ENCODE measurements at regions not wholly inside any gene's neighbourhood (a gene's known extent, or its start where the extent isn't known, plus 50 kb on each side); places are given as distances from the start of the nearest gene placed in this dataset.

DNA sequence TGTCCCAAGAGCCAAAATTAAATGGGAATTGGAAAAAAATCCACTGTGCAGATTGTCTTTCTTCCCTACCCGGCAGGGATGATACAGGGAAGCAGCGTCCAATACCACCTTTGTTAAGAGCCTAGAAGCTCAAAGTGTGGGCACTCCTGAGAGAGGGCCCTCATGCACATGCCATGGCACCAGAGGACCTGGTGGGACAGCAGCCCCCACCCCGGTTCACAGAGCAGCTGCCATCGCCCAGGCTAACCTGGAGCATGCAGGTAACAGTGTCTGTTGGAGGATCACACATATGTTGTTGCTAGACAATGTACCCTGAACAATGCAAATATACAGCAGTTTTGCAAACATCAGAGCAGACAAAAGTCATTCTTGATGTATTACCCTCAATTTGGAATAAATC lies 206.5 kb downstream of the TJP1 start:
- H4K20me1 ChIP-seq (replicated peaks in 1 of 2; ENCODE audit: control insufficient read depth in 1 of 2, insufficient read depth in 2 of 2, low read length in 2 of 2) = no peaks in the 10 kb centered on the region
- no peak overlapping the region for H4K8ac ChIP-seq (ENCODE audit: extremely low read depth, insufficient read depth, low read length)
- H3K56ac ChIP-seq (replicated peaks; ENCODE audit: insufficient read length, low read depth, low read length) = no peak overlapping the region
- H3K4me1 ChIP-seq (replicated peaks in 1 of 4; ENCODE audit: control insufficient read depth in 3 of 4, insufficient read depth in 4 of 4, low read length in 3 of 4) = peaks cover 3 to 11% (median 9%) of the 10 kb centered on the region in 4 experiments; a peak in 5 of 7 replicates
- no peaks in the 10 kb centered on the region for H3K23me2 ChIP-seq (ENCODE audit: low read depth, low read length)
- H3K9me3 ChIP-seq (ENCODE audit: insufficient read depth in 2 of 2, low read depth in 1 of 2, low read length in 1 of 2) = no peaks in the 10 kb centered on the region
- no peak overlapping the region for H3K4ac ChIP-seq (replicated peaks; ENCODE audit: insufficient read length, low read depth, low read length)
- FAIRE-seq (no peak), DNase-seq (ENCODE audit: low read depth in 1 of 2, low spot score in 2 of 2) (no peak)
- ChIA-PET POLR2A (ENCODE audit: partially characterized antibody) (no interaction called here), CTCF (ENCODE audit: partially characterized antibody) (interaction anchor here (1.1 to 2.7 kb wide), 2 partner anchors 10 to 20 kb away, joined by 3 to 8 read pairs; no protein-coding TSS in a partner anchor)
- no peak overlapping the region for H3K4me3 ChIP-seq (ENCODE audit: extremely low read depth in 1 of 4, insufficient read depth in 2 of 4, low read depth in 3 of 4, low read length in 4 of 4)
- no peak overlapping the region for H3K23ac ChIP-seq (ENCODE audit: insufficient read length)
- H3K79me2 ChIP-seq (ENCODE audit: control insufficient read depth in 1 of 2, insufficient read depth in 2 of 2, low read length in 2 of 2) = no peaks in the 10 kb centered on the region
- no peaks in the 10 kb centered on the region for H3K36me3 ChIP-seq (ENCODE audit: control insufficient read depth in 2 of 4, insufficient read depth in 4 of 4, low read length in 3 of 4)
- H4K91ac ChIP-seq (replicated peaks; ENCODE audit: insufficient read length, low read length) = no peak overlapping the region
- H2BK120ac ChIP-seq (replicated peaks; ENCODE audit: low read depth, low read length) = no peak overlapping the region
- no peak overlapping the region for H3K14ac ChIP-seq (ENCODE audit: insufficient read length)
- no peak overlapping the region for H2BK5ac ChIP-seq (ENCODE audit: low read depth, low read length)
- no peak overlapping the region for H2BK15ac ChIP-seq (ENCODE audit: low read length)
- no peak overlapping the region for H3K27ac ChIP-seq (ENCODE audit: low read depth, low read length)
- WGBS, 2 experiments (ENCODE audit: extremely low coverage in 1 of 2, insufficient coverage in 1 of 2, insufficient read length in 1 of 2, insufficient replicate concordance in 2 of 2, low coverage in 1 of 2, low lambda C conversion rate in 2 of 2, missing lambda C conversion rate in 1 of 2) = 97% methylated on average over 4 of the region's 4 CpGs; no CpG with 5 or more reads in 1 of the 2 experiments
- no peak overlapping the region for H2AK5ac ChIP-seq (ENCODE audit: low read depth, low read length)
- no peak overlapping the region for H3K9ac ChIP-seq (replicated peaks in 1 of 4; ENCODE audit: extremely low read depth in 1 of 4, low read depth in 3 of 4, low read length in 3 of 4)
- no peak overlapping the region for H2AFZ ChIP-seq (ENCODE audit: low read length)
- no peaks in the 10 kb centered on the region for H3K79me1 ChIP-seq (ENCODE audit: low read depth, low read length)
- H2BK20ac ChIP-seq (ENCODE audit: low read length) = 0 out of 2 replicates have a peak overlapping the region, but pooled peaks have one; percentile 10
- H2BK12ac ChIP-seq (ENCODE audit: low read depth, low read length) = no peak overlapping the region
- no peaks in the 10 kb centered on the region; a peak in 1 of 7 replicates for H3K27me3 ChIP-seq (replicated peaks in 1 of 4; ENCODE audit: control insufficient read depth in 3 of 4, extremely low read depth in 1 of 4, insufficient read depth in 3 of 4, low read length in 3 of 4)
- no peak overlapping the region for H3K4me2 ChIP-seq (ENCODE audit: insufficient read depth in 1 of 2, low read depth in 2 of 2, low read length in 2 of 2)
- no peak overlapping the region for H4K5ac ChIP-seq (ENCODE audit: insufficient read length, low read depth, low read length)
- no peak overlapping the region for H3K18ac ChIP-seq (ENCODE audit: extremely low read depth, low read length)
- no peak for TF ChIP-seq HDAC2 (IDR thresholded peaks at IDR 0.05; ENCODE audit: borderline replicate concordance in 1 of 2, low read depth in 2 of 2, low read length in 2 of 2)
- no peak for TF ChIP-seq SP1 (IDR thresholded peaks at IDR 0.05; ENCODE audit: low read depth, low read length)
- TF ChIP-seq CBX5 (IDR thresholded peaks at IDR 0.05; ENCODE audit: low read depth, low read length) = no peak

Measured in H1 (cell line).